Gastroesophageal sphincter (tissue), 3 donors: ENCODE measurements at regions not wholly inside any gene's neighbourhood (a gene's known extent, or its start where the extent isn't known, plus 50 kb on each side); places are given as distances from the start of the nearest gene placed in this dataset.

ENCODE experiments used
- EP300 ChIP-seq: sonication (generic); formaldehyde crosslinking; IDR thresholded peaks from one replicate; pipeline ENCODE4 v1.6.1; 2017; ENCODE audit warnings: antibody characterized with exemption, mild to moderate bottlenecking
- POLR2A ChIP-seq, 2 donors: fragments of 450-650 bp; IDR thresholded peaks; one replicate each; pipeline ENCODE4 v1.6.1; 2017; ENCODE audit warnings: antibody characterized with exemption in 2 of 2, mild to moderate bottlenecking in 2 of 2, moderate library complexity in 1 of 2
- TF ChIP-seq, protein P1 (sequence below), 4 experiments: fragments of 200-600 bp in 2 of 4; fragments of 450-650 bp in 2 of 4; sonication (generic) in 1 of 4; IDR thresholded peaks; one replicate each; pipeline ENCODE4 v1.5.1; 2017 to 2019; ENCODE audit warnings: antibody characterized with exemption in 4 of 4, mild to moderate bottlenecking in 2 of 4, moderate library complexity in 2 of 4

DNA sequence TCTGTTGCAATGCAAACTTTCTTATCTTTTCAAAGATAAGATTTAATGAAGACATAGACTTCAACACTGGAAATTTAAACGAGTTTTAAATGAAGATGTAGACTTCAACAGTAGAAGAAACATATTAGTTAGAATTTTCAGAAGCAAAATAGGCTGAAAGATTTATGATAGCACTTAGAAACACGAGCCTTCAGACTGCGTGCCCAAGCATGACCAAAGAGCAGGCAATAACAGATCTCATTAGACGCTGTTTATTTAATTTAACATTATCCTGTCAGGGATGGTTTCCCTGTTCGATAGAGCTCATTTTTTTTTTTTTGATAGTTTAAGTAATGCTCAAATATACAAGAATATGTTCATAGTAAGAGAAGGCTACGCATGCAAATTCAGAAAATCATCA, 604.7 kb upstream of the SOX9 start:
- TF ChIP-seq, protein P1, sequence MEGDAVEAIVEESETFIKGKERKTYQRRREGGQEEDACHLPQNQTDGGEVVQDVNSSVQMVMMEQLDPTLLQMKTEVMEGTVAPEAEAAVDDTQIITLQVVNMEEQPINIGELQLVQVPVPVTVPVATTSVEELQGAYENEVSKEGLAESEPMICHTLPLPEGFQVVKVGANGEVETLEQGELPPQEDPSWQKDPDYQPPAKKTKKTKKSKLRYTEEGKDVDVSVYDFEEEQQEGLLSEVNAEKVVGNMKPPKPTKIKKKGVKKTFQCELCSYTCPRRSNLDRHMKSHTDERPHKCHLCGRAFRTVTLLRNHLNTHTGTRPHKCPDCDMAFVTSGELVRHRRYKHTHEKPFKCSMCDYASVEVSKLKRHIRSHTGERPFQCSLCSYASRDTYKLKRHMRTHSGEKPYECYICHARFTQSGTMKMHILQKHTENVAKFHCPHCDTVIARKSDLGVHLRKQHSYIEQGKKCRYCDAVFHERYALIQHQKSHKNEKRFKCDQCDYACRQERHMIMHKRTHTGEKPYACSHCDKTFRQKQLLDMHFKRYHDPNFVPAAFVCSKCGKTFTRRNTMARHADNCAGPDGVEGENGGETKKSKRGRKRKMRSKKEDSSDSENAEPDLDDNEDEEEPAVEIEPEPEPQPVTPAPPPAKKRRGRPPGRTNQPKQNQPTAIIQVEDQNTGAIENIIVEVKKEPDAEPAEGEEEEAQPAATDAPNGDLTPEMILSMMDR (IDR thresholded peaks at IDR 0.05): no peak
- TF ChIP-seq POLR2A (IDR thresholded peaks at IDR 0.05) (no peak), EP300 (no peak)
